RWPE1 (cell line): ENCODE measurements at regions not wholly inside any gene's neighbourhood (a gene's known extent, or its start where the extent isn't known, plus 50 kb on each side); places are given as distances from the start of the nearest gene placed in this dataset.

Experiments
- CTCF ChIA-PET: fragments of 350-600 bp; sonication (Branson Sonifier 250); formaldehyde crosslinking; extraction: SDS; loops from one replicate; lab custom pipeline; 2021; lab: Yijun Ruan, JAX
- POLR2A ChIA-PET: fragments of 400-600 bp; formaldehyde crosslinking; extraction: SDS; loops from one replicate; lab custom pipeline; 2020; ENCODE audit warnings: antibody characterized with exemption; ENCODE audit not compliant: low non-redundant PET; lab: Yijun Ruan, JAX
- DNase-seq: peaks from one replicate; pipeline ENCODE4 v3.0.0; 2012; ENCODE audit warnings: low spot score
- H3K27ac ChIP-seq: fragments of 450-650 bp; 2 replicates; pipeline ENCODE4 v1.5.1; 2017
- TF ChIP-seq, protein P1 (sequence below): fragments of 450-650 bp; conservative IDR thresholded peaks from 2 replicates; pipeline ENCODE4 v1.5.1; 2017; ENCODE audit warnings: low read depth, mild to moderate bottlenecking

DNA sequence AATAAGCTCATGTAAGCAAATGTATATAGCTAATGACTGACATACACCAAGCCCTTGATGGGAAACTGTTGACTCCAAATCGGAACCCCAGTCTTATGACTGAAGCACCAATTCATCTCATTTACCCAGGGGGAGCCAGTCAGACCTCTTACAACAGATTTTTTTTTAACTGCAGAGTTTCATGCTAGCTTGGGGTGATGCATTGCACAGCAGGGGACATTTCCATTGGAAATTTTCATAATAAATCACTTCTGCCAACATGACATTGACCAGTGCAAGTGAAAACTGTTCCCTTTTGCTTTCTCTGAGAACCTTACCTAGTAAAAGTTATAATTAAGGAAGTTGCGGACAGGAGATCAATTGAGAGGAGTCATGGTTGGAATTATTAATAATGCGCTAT, 137.0 kb upstream of the VWC2 start:
- H3K27ac ChIP-seq = no peak overlapping the region
- ChIA-PET POLR2A (no interaction called here), CTCF (no interaction called here)
- TF ChIP-seq, protein P1, sequence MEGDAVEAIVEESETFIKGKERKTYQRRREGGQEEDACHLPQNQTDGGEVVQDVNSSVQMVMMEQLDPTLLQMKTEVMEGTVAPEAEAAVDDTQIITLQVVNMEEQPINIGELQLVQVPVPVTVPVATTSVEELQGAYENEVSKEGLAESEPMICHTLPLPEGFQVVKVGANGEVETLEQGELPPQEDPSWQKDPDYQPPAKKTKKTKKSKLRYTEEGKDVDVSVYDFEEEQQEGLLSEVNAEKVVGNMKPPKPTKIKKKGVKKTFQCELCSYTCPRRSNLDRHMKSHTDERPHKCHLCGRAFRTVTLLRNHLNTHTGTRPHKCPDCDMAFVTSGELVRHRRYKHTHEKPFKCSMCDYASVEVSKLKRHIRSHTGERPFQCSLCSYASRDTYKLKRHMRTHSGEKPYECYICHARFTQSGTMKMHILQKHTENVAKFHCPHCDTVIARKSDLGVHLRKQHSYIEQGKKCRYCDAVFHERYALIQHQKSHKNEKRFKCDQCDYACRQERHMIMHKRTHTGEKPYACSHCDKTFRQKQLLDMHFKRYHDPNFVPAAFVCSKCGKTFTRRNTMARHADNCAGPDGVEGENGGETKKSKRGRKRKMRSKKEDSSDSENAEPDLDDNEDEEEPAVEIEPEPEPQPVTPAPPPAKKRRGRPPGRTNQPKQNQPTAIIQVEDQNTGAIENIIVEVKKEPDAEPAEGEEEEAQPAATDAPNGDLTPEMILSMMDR = no peak
- no peak for DNase-seq

DNA sequence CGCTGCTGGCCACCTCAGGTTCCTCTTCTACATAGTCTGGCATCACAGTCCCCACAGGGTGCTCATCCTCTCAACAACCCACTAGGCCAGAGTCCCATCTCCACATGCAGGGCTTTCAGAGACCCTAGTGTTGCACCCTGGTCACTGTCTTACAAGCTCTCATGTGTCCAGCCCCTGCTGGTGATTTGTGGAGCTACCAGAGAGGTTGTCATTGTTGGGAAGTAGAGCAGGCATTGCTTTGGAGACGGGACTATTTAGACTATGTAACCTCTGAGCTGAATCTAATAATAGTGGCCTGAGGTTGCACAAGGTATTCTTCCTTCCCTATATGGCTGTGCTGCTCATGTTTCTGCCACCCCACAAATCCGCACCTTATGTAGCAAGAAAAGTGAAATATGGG, 135.3 kb upstream of the VWC2 start:
- TF ChIP-seq, protein P1 = no peak
- no peak for DNase-seq
- ChIA-PET POLR2A (no interaction called here), CTCF (interaction anchor here (0.6 to 0.7 kb wide), 2 partner anchors 454 to 657 kb away, joined by 4 to 5 read pairs; no protein-coding TSS in a partner anchor)
- H3K27ac ChIP-seq = no peak overlapping the region

DNA sequence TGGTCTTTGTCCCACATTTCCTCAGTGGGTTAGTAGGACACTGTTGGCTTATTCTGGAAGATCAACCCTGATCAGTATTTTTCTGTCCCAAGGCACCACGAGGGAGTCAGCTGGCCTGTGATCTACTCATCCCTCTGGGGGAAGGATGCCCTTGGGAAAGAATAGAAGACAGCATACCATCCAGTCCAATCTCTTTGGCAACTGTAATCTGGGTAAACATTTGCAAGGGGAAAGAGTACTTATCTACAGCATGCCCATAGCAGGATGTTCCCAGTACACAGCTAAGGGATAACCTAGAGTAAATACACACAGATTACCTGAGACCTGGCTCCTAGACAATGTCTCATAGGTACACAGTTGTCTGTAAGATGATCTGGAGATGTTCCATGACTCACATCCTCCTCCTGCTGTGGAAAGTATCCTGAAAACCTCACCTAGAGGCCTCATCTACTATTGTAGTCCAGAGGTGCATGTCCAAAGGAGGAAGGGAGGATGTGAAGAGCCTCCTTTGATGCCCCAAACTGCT, 134.3 kb upstream of the VWC2 start:
- no peak overlapping the region for H3K27ac ChIP-seq
- ChIA-PET CTCF (no interaction called here), POLR2A (no interaction called here)
- DNase-seq = peak; percentile 8
- TF ChIP-seq, protein P1 = no peak

DNA sequence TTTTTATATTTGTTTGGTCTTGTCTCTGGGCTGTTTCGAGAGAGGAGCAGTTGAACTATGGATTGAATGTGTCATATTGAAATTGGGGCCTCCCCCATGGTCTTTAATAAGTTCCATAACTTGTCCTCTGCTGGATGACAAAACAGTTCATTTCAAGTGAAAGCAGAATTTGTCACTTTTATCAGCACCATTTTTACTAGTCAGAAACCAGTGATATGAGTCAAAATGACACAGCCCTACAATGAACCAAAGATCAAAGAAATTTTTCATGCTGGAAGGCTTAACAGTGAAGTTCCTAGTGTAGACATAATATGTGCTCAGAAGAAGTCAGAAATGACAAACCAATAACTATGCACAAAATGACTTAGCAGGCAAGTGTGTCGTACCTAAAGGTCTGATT, 133.6 kb upstream of the VWC2 start:
- TF ChIP-seq, protein P1 = no peak
- POLR2A ChIA-PET = no interaction called here
- DNase-seq = no peak
- H3K27ac ChIP-seq = no peak overlapping the region
- CTCF ChIA-PET = no interaction called here

DNA sequence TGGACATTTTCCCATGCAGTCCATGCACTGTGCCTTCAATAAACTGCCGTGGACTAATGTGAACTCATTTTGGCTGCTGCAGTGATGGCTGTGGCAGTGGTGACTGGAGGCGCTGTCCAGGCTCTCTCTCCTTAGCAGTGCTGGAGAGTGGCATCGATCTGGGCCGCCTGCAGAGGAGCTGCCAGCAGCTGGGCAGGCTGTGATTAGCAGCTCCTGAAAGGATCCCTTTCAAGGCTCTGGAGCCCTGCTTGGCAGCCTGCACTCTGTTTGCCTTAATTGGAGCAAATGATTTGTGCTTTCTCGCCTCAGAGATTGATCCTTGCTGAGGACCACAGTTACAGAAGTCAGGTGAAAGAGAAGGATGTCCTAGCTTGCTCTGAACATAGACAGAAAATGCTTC, 130.1 kb upstream of the VWC2 start:
- no peak overlapping the region for H3K27ac ChIP-seq
- ChIA-PET CTCF (no interaction called here), POLR2A (no interaction called here)
- TF ChIP-seq, protein P1 = no peak
- DNase-seq = no peak

DNA sequence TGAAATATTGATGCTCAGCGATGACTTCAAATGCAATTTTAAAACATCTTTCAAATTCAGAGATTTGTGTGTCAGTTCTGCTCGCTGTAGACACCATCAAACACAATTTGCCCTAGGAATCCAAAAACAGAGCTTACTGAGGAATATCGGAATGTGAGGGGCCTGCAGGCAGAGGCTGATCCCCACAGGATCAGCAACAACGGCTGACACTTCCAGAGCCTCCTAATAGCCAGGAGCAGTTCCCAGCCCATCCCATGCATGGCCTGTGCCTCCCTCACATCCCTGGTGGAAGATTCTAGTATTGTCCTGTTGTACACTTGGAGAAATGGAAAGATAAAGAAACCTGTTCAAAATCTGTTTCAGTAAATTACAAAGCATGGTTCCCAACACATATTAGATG, 129.7 kb upstream of the VWC2 start:
- ChIA-PET CTCF (no interaction called here), POLR2A (no interaction called here)
- no peak for DNase-seq
- TF ChIP-seq, protein P1 = no peak
- no peak overlapping the region for H3K27ac ChIP-seq
